ENCODE measurements at regions not wholly inside any gene's neighbourhood (a gene's known extent, or its start where the extent isn't known, plus 50 kb on each side); places are given as distances from the start of the nearest gene placed in this dataset.

- peak in 1 of 3 donors; percentile 7 for DNase-seq (ENCODE audit: low read depth in 3 of 3, low spot score in 1 of 3)
These were observed 107.6 kb upstream of the FAM9C start for GRCh38 chrX:13151828-13152517.

- no peak for DNase-seq (ENCODE audit: low read depth in 3 of 3, low spot score in 1 of 3)
These were observed 105.4 kb upstream of the FAM9C start for GRCh38 chrX:13149702-13150350.

DNA sequence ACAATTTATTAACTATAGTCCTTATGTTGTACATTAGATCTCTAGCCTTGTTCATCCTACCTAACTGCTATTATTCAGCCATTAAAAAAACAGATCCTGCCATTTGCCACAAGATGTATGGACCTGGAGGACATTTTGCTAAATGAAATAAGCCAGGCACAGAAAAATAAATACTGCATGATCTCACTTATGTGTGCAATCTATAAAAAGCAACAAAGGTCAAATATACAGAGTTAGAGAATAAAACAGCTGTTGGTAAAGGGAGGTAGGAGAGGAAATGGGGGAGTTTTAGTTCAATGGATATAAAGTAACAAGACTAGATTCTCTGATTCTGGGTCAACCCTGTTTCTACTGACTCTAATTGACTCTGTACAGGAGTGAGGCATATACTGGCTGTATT is 103.3 kb upstream of the FAM9C start:
- no peak for DNase-seq (ENCODE audit: low read depth in 3 of 3, low spot score in 1 of 3)

- no peak for DNase-seq (ENCODE audit: low read depth in 3 of 3, low spot score in 1 of 3)
These were observed 102.7 kb upstream of the FAM9C start for GRCh38 chrX:13147147-13147546.

DNA sequence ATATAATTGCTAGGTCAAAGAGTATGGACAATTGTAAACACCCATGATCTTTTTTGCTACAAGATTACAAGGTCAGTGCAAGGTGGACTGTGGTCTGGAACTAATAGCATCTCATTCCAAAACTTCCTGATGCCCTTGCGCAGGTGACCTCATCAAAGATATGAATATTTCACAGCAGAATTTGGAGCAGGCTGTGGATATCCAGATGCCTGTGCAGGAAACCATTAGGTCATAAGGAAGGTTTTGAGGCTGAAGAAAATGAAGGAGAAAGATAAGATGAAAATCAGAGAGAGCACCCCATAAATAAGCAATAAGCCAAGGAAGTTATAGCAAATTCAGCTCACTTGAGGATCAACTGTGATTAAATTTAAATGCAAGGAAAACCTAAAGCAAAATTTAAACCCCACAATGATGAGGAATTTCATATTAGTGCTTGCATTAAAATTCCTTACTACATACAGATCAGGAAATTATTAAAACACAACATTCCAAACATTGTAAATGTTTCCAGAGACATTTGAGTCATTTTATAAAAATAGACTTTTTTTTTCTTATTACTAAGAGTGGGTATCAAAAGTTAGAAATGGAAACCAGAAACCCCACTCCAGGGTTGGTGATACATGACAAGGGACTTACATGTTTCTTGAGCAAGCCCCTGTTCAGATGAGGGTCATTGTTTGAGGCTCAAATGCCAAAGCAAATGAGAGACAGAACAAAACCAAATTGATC is 100.7 kb upstream of the FAM9C start:
- DNase-seq (ENCODE audit: low read depth in 3 of 3, low spot score in 1 of 3): no peak

DNA sequence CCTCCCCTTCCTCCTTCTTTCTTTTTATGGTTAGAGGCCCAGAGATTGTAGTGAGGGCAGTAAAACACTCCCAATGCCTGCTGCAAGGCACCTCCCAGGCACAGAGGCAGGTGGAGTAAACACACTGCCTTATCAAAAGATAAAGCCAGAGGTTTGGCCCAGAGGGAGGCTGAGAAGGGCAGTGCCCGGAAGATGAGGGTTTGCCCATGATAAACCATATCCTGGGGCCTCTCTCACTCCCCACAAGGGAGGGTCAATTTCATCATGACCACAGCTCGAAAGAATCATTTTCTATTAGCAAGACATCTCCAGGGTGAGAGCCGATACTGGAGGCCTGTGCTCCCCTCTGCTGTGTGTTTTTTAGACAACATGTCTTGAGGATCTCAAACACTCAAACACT is 98.5 kb upstream of the FAM9C start:
- DNase-seq (ENCODE audit: low read depth in 3 of 3, low spot score in 1 of 3): no peak

GRCh38 chrX:13140007-13140406 is 95.6 kb upstream of the FAM9C start:
- no peak for DNase-seq (ENCODE audit: low read depth in 3 of 3, low spot score in 1 of 3)

- DNase-seq (ENCODE audit: low read depth in 3 of 3, low spot score in 1 of 3): no peak
These were observed 87.1 kb upstream of the FAM9C start for GRCh38 chrX:13131396-13132137.

DNA sequence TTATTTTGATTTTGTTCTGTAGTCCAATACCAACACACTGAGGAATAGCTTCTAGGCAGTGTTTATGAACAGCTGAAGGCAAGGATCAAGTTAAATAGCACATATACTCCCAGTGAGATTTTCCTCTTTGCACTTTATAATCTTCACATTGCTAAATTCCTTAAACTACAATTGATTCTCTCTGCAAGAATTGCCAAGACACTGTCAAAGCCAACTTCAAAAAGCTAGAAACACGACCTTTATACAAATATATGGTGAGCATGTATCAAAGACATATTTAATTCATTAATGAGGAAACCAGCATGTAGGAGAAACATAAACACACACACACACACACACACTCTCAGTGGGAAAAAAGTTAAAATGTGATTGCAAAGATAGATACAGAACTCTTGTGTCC is 86.4 kb upstream of the FAM9C start:
- DNase-seq (ENCODE audit: low read depth in 3 of 3, low spot score in 1 of 3): no peak

DNA sequence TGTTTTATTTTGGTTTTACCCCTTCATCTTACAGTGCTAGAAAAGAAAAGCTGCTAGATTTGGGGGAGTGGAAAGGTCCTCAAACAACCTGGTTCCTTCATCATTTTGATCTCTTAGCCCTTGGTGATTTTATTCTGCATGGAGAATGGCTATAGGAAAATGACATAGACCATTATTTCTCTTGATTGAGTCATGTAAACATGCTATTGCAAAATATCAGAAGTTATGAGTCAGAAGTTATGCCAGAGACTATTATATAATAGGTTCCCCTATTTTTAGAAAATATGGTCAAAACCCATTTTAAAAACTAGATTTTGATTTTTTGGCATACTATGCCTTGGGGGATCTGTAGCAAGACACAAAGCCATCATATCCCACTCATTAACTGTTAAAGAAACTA is 83.7 kb upstream of the FAM9C start:
- DNase-seq (ENCODE audit: low read depth in 3 of 3, low spot score in 1 of 3): no peak

DNA sequence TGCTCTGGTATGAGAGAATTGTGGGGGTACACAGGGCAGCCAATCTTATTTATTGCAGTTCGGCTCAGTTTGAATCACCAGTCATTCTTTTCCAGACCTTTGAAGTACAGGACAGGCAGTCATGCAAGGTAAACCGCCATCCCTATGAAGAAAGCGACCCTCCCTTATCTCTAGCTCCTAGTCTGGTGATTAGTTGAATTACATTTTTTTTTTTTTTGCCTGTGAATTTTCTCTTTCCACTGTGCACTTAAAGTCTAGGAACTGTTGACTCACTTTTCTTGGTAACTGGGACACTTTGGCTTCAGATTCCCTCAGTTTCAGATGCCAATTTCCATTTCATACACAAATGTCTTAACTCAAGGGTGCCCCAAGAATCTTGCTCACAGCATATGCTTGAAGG is 82.4 kb upstream of the FAM9C start:
- no peak for DNase-seq (ENCODE audit: low read depth in 3 of 3, low spot score in 1 of 3)

- DNase-seq (ENCODE audit: low read depth in 3 of 3, low spot score in 1 of 3): no peak
These were observed 80.8 kb upstream of the FAM9C start for GRCh38 chrX:13125188-13125587.

GRCh38 chrX:13123857-13124345 is 79.5 kb upstream of the FAM9C start:
- DNase-seq (ENCODE audit: low read depth in 3 of 3, low spot score in 1 of 3): no peak

DNA sequence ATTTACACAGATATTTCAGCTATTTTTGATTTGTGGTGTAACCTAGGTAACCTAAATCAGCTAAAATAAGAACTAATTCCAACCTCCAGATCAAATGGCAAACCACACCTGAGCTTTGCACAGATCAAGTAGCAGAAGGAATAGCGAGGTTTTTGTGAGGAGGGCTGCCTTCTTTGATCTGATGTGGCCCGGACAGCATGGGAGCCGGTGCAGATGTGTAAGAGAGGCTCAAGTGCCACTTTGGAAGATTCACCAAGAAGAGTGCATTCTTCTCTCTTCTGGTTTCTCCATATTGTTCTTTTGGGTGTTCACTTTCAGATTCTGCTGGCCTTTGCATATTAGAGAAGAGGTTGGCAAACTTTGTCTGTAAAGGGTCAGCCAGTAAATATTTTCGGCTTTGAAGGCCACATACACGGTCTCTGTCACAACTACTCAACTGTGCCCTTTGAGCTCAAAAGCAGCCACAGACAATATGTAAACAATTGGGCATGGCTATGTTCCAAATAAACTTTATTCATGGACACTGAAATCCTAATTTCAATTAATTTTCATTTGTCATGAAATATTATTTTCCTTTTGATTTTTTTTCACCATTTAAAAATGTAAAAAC is 78.9 kb upstream of the FAM9C start:
- no peak for DNase-seq (ENCODE audit: low read depth in 3 of 3, low spot score in 1 of 3)

DNA sequence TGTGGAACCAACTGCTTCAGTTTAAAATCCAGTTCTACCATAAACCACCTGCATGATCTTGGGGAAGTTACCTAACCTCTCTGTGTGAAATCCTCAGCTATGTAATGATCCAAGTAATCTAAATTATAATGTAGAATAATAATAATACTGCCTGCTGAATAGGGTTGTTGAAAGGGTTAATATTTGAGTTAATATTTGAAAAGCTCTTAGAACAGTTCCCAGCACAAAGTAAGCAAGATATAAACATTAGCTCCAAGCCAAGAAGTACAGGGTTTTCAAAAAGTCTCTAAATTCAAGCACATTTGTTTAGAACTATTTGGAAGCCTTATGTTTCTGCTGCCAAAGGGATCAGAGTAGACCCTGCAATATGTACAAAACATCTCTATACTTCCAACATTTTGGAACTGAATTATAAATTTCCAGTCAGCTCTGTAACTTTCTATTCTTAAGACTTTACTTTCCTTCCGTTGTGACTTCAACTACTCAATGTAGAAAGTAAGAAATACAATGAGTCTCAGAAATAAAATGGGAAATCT is 76.7 kb upstream of the FAM9C start:
- DNase-seq (ENCODE audit: low read depth in 3 of 3, low spot score in 1 of 3): no peak

DNA sequence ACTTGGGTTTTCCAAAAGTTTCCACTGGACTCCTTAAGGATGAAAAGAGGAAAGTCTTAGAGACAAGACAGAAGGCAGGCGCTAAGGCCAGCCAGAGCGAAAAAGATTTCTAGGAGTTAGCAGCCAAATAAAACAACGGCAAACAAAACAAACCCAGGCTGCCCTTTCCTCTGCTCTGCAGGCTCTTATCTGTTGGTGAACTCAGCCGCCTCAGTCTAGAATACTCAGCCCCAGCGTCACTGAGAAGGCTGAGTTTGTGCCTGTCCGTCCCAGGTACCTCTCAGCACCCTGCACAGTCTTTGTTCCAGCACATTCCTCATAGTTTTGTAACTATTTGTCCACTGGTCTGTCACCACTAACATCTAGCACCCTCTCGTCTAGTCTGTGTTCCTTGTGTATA is 75.6 kb upstream of the FAM9C start:
- no peak for DNase-seq (ENCODE audit: low read depth in 3 of 3, low spot score in 1 of 3)

DNA sequence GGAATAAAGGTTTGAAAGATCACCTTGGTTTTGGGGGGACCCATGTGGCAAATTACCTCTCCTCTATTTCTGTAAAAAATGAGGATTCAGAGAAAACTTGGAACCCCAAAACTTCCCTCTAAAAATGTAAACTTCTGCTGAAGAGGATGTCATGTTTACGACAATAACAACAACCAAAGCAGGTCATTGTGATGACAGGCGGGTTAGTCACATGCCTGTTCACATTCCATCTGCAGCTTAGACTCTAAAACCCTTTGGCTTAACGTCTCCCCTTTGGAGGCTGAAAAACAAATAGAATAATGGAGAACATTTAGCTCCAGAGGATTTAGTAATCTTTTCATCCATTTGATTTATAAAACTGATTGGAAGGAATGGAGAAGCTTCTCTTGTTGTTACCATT is 75.0 kb upstream of the FAM9C start:
- no peak for DNase-seq (ENCODE audit: low read depth in 3 of 3, low spot score in 1 of 3)

DNA sequence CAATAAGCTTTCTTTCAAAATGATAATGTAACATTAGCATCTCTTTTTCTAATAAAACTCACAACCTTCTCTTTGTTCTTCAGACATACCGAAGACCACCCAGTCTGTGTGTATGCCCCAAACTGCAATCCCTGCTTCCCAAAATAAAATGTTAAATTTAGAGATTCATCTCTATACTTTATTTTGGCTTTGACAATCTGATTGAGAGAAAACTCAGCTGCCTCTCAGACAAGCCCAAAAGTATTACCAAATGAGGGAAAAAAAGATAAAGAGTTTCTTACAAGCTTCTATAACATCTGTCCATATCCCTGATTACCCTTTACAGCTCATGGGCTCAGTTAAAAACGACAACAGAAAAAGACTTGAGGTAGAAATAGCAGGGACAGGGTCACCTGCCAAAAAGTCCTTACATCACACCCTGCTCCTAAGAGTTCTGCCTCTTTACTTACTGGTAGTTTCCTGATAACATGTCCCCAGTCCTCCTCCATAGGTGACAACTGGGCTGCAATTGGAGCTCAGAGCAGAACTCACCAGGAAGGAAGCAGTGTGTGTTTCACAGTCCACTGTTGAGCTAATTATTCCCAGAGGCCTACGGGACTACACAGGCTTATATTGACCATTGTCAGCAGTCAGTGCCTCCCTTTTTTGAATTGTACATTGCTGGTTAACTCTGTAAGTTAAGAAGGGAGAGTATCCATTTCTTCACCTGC is 70.9 kb upstream of the FAM9C start:
- DNase-seq (ENCODE audit: low read depth in 3 of 3, low spot score in 1 of 3): no peak

GRCh38 chrX:13112499-13112898 is 68.1 kb upstream of the FAM9C start:
- DNase-seq (ENCODE audit: low read depth in 3 of 3, low spot score in 1 of 3): no peak

Measured in stimulated activated CD4-positive, alpha-beta T cell treated with anti-CD3 and anti-CD28 coated beads, TNF-alpha, amount 100 ng/mL, for 1 hour (primary cell).